SU-DHL-6 (cell line): ENCODE measurements at regions not wholly inside any gene's neighbourhood (a gene's known extent, or its start where the extent isn't known, plus 50 kb on each side); places are given as distances from the start of the nearest gene placed in this dataset.

Experiments used
- H2AFZ ChIP-seq: fragments of 200-600 bp; sonication (generic); 2 replicates; pipeline ENCODE4 v1.6.1; 2014; ENCODE audit warnings: low read depth, mild to moderate bottlenecking, moderate library complexity, mixed read lengths, antibody characterized with exemption, low read length; ENCODE audit not compliant: severe bottlenecking
- H3F3A ChIP-seq: fragments of 200-600 bp; shearing (Covaris generic); 2 replicates; pipeline ENCODE4 v1.6.0; 2016; ENCODE audit warnings: antibody characterized with exemption, mild to moderate bottlenecking; ENCODE audit not compliant: insufficient read depth
- H3K27ac ChIP-seq: fragments of 200-600 bp; sonication (generic); 2 replicates; pipeline ENCODE4 v1.5.1; 2016; ENCODE audit warnings: low read depth, mild to moderate bottlenecking, low read length, moderate library complexity, mixed read lengths
- H3K27me3 ChIP-seq: fragments of 200-600 bp; sonication (generic), shearing (Covaris generic); 2 replicates; pipeline ENCODE4 v1.6.0; 2014; ENCODE audit warnings: mild to moderate bottlenecking, low read length
- H3K36me3 ChIP-seq: fragments of 200-600 bp; sonication (generic); 2 replicates; pipeline ENCODE4 v1.6.1; 2014; ENCODE audit warnings: mild to moderate bottlenecking, low read length, mixed read lengths
- H3K4me2 ChIP-seq: fragments of 300-600, 200-600 bp; shearing (Covaris generic), sonication (generic); 2 replicates; pipeline ENCODE4 v1.6.0; 2014; ENCODE audit warnings: low read length, low read depth, mild to moderate bottlenecking; ENCODE audit not compliant: poor library complexity, severe bottlenecking
- H3K4me3 ChIP-seq: fragments of 200-600 bp; sonication (generic); 2 replicates; pipeline ENCODE4 v1.5.1; 2014; ENCODE audit warnings: antibody characterized with exemption, low read length, mild to moderate bottlenecking, mixed read lengths; ENCODE audit not compliant: insufficient read depth, poor library complexity, severe bottlenecking
- H3K79me2 ChIP-seq: fragments of 200-600 bp; sonication (generic); 2 replicates; pipeline ENCODE4 v1.6.1; 2014; ENCODE audit warnings: mild to moderate bottlenecking, low read length, moderate library complexity; ENCODE audit not compliant: insufficient read depth
- H3K9ac ChIP-seq: fragments of 200-600 bp; sonication (generic); 2 replicates; pipeline ENCODE4 v1.7.0; 2014; ENCODE audit warnings: mild to moderate bottlenecking, low read length
- H3K9me2 ChIP-seq: fragments of 200-600 bp; sonication (generic); replicated peaks from 2 replicates; pipeline ENCODE4 v1.6.1; 2014; ENCODE audit warnings: low read length; ENCODE audit not compliant: insufficient read depth
- H3K9me3 ChIP-seq: fragments of 200-600 bp; sonication (generic); 2 replicates; pipeline ENCODE4 v1.6.1; 2014; ENCODE audit warnings: low read length, mixed read lengths; ENCODE audit not compliant: insufficient read depth
- H4K20me1 ChIP-seq: fragments of 200-600 bp; sonication (generic); 2 replicates; pipeline ENCODE4 v1.6.1; 2014; ENCODE audit warnings: low read depth, mild to moderate bottlenecking, antibody characterized with exemption, low read length, moderate library complexity, mixed read lengths
- CTCF ChIP-seq: fragments of 200-600 bp; sonication (generic); IDR thresholded peaks from one replicate; pipeline ENCODE4 v1.5.1; 2017; ENCODE audit warnings: antibody characterized with exemption, mild to moderate bottlenecking, low read length, moderate library complexity; ENCODE audit not compliant: insufficient read depth, poor library complexity, severe bottlenecking
- EZH2phosphoT487 ChIP-seq: fragments of 200-600 bp; sonication (generic), shearing (Covaris generic); conservative IDR thresholded peaks from 2 replicates; pipeline ENCODE4 v1.6.1; 2018; ENCODE audit warnings: mild to moderate bottlenecking, antibody characterized with exemption, low read length, moderate library complexity, mixed read lengths

- Histone ChIP-seq H3K27ac (no peak overlapping the region), H4K20me1 (no peaks in the 10 kb centered on the region), H3K79me2 (no peaks in the 10 kb centered on the region), H3K4me2 (no peak overlapping the region), H3K4me3 (no peak overlapping the region), H3K9me2 (no peaks in the 10 kb centered on the region), H2AFZ (no peak overlapping the region), H3F3A (no peaks in the 10 kb centered on the region), H3K9me3 (no peaks in the 10 kb centered on the region), H3K9ac (no peak overlapping the region), H3K27me3 (no peaks in the 10 kb centered on the region), H3K36me3 (no peaks in the 10 kb centered on the region)
- TF ChIP-seq CTCF (no peak), EZH2phosphoT487 (no peak)
These were observed 1433.3 kb upstream of the C9orf72 start for GRCh38 chr9:29006628-29007027.

DNA sequence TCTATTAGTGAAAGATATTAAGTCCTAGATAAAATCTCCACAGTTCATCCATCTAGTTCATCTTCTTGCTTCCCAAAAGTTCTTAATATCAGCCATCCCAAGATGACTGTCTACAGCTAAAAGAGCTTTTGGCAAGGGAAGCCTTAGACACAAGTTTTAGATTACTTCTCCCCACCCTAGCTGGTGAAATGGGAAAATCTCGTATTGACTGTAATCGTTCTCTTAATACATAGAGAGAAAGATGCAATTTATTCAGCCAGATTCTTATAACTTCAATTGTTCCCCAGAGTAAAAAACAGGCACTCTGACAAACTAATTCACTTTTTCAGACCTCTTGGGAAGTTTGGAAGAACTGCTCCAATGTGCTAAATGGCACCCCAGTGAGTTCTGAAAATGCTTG is 1439.6 kb upstream of the C9orf72 start:
- TF ChIP-seq EZH2phosphoT487 (no peak), CTCF (no peak)
- Histone ChIP-seq H3K9me3 (no peaks in the 10 kb centered on the region), H3K79me2 (no peaks in the 10 kb centered on the region), H3K4me2 (no peak overlapping the region), H3K36me3 (no peaks in the 10 kb centered on the region), H3K9ac (no peak overlapping the region), H2AFZ (no peak overlapping the region), H3K9me2 (no peaks in the 10 kb centered on the region), H3F3A (no peaks in the 10 kb centered on the region), H3K27ac (no peak overlapping the region), H3K4me3 (no peak overlapping the region), H3K27me3 (no peaks in the 10 kb centered on the region), H4K20me1 (no peaks in the 10 kb centered on the region)

GRCh38 chr9:29021632-29022031 is 1448.4 kb upstream of the C9orf72 start:
- H3K27ac ChIP-seq, result no peak overlapping the region
- H3K4me2 ChIP-seq, result no peak overlapping the region
- no peaks in the 10 kb centered on the region for H3K79me2 ChIP-seq
- H3K4me3 ChIP-seq, result no peak overlapping the region
- H3K9me3 ChIP-seq, result no peaks in the 10 kb centered on the region
- no peaks in the 10 kb centered on the region for H3K27me3 ChIP-seq
- no peak overlapping the region for H3K9ac ChIP-seq
- no peaks in the 10 kb centered on the region for H3K9me2 ChIP-seq
- no peak for TF ChIP-seq EZH2phosphoT487
- no peak for TF ChIP-seq CTCF
- H4K20me1 ChIP-seq, result no peaks in the 10 kb centered on the region
- no peaks in the 10 kb centered on the region for H3K36me3 ChIP-seq
- H2AFZ ChIP-seq, result no peak overlapping the region
- no peaks in the 10 kb centered on the region for H3F3A ChIP-seq

DNA sequence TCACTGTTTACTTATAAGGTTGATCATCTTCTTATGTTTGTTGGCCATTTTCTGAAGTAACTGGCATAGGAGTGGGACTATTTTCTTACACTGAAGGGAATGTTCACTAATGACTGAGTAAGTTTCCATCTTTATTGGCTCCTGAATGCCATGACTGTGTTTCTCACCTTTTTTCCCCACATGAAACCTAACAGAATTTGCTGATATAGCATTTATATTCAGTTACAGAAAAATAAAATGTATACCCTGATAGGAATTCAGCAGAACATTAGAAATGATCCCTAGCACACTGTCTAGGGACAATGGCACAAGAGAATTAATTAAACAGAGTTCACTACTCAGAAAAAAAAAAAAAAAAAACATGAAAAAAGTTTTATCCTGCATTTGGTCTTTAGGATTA is 1465.1 kb upstream of the C9orf72 start:
- Histone ChIP-seq H3K4me3 (no peak overlapping the region), H2AFZ (no peak overlapping the region), H3K9me2 (no peaks in the 10 kb centered on the region), H3K4me2 (no peak overlapping the region), H3K9me3 (no peaks in the 10 kb centered on the region), H4K20me1 (no peaks in the 10 kb centered on the region), H3K27me3 (no peaks in the 10 kb centered on the region), H3K9ac (no peak overlapping the region), H3F3A (no peaks in the 10 kb centered on the region), H3K79me2 (no peaks in the 10 kb centered on the region), H3K36me3 (no peaks in the 10 kb centered on the region), H3K27ac (no peak overlapping the region)
- no peak for TF ChIP-seq EZH2phosphoT487
- no peak for TF ChIP-seq CTCF
